Liver (tissue), 7 donors: ENCODE measurements at regions not wholly inside any gene's neighbourhood (a gene's known extent, or its start where the extent isn't known, plus 50 kb on each side); places are given as distances from the start of the nearest gene placed in this dataset.

ENCODE experiments used
- DNase-seq: peaks from one replicate; pipeline ENCODE4 v3.0.0-alpha.2; 2017; ENCODE audit warnings: low spot score
- H3K27ac ChIP-seq, 2 donors: one replicate each; pipeline ENCODE4 v1.7.0; 2013; ENCODE audit warnings: inconsistent platforms in 2 of 2, low read length in 2 of 2, control low read depth in 1 of 2, low read depth in 1 of 2, mild to moderate bottlenecking in 1 of 2
- H3K27me3 ChIP-seq, 4 donors: one replicate each; pipeline versions ENCODE4 v1.6.1 to v1.7.0; 2013; ENCODE audit warnings: low read length in 3 of 4, inconsistent platforms in 1 of 4, mild to moderate bottlenecking in 1 of 4, moderate library complexity in 1 of 4; ENCODE audit not compliant: control insufficient read depth in 4 of 4, insufficient read depth in 4 of 4
- H3K36me3 ChIP-seq, 4 donors: one replicate each; pipeline versions ENCODE4 v1.6.1 to v1.7.0; 2013; ENCODE audit warnings: low read length in 3 of 4, mild to moderate bottlenecking in 3 of 4, low read depth in 1 of 4, moderate library complexity in 1 of 4; ENCODE audit not compliant: control insufficient read depth in 4 of 4, insufficient read depth in 3 of 4
- H3K4me1 ChIP-seq, 4 donors: one replicate each; pipeline versions ENCODE4 v1.6.1 to v1.7.0; 2013; ENCODE audit warnings: low read length in 3 of 4, mild to moderate bottlenecking in 3 of 4, moderate library complexity in 1 of 4; ENCODE audit not compliant: control insufficient read depth in 4 of 4, insufficient read depth in 4 of 4
- H3K4me3 ChIP-seq, 3 donors: one replicate each; pipeline versions ENCODE4 v1.6.1 to v1.7.0; 2013; ENCODE audit warnings: low read length in 3 of 3, control low read depth in 1 of 3, low read depth in 1 of 3, mild to moderate bottlenecking in 1 of 3
- H3K9ac ChIP-seq, 2 donors: one replicate each; pipeline ENCODE4 v1.7.0; 2013; ENCODE audit warnings: low read length in 2 of 2, mild to moderate bottlenecking in 2 of 2, moderate library complexity in 2 of 2, control low read depth in 1 of 2, low read depth in 1 of 2
- H3K9me3 ChIP-seq, 4 donors: one replicate each; pipeline versions ENCODE4 v1.6.1 to v1.7.0; 2013; ENCODE audit warnings: low read length in 3 of 4; ENCODE audit not compliant: control insufficient read depth in 4 of 4
- ATF3 ChIP-seq: IDR thresholded peaks from 2 replicates; pipeline ENCODE4 v1.6.1; 2016; ENCODE audit warnings: antibody characterized with exemption
- EGR1 ChIP-seq, 2 donors: IDR thresholded peaks; 2 replicates each; pipeline ENCODE4 v1.6.1; 2016 to 2018; ENCODE audit warnings: antibody characterized with exemption in 2 of 2, low read depth in 2 of 2
- FOXA1 ChIP-seq: IDR thresholded peaks from 2 replicates; pipeline ENCODE4 v1.6.1; 2016; ENCODE audit warnings: antibody characterized with exemption
- FOXA2 ChIP-seq: IDR thresholded peaks from 2 replicates; pipeline ENCODE4 v1.6.1; 2016; ENCODE audit warnings: antibody characterized with exemption
- GABPA ChIP-seq, 2 donors: IDR thresholded peaks in 1 of 2; conservative IDR thresholded peaks in 1 of 2; 2 replicates each; pipeline ENCODE4 v1.6.1; 2016; ENCODE audit warnings: antibody characterized with exemption in 2 of 2, mild to moderate bottlenecking in 1 of 2, moderate library complexity in 1 of 2
- JUND ChIP-seq, 2 donors: IDR thresholded peaks; 2 replicates each; pipeline ENCODE4 v1.6.1; 2016; ENCODE audit warnings: antibody characterized with exemption in 2 of 2
- REST ChIP-seq: IDR thresholded peaks from 2 replicates; pipeline ENCODE4 v1.6.1; 2016; ENCODE audit warnings: antibody characterized with exemption, mild to moderate bottlenecking
- SP1 ChIP-seq: IDR thresholded peaks from 2 replicates; pipeline ENCODE4 v1.6.1; 2018; ENCODE audit warnings: antibody characterized with exemption, mild to moderate bottlenecking
- TAF1 ChIP-seq: conservative IDR thresholded peaks from 2 replicates; pipeline ENCODE4 v1.6.1; 2016; ENCODE audit warnings: antibody characterized with exemption, mild to moderate bottlenecking
- YY1 ChIP-seq: IDR thresholded peaks from 2 replicates; pipeline ENCODE4 v1.6.1; 2016; ENCODE audit warnings: antibody characterized with exemption, mild to moderate bottlenecking
- ZBTB33 ChIP-seq: IDR thresholded peaks from 2 replicates; pipeline ENCODE4 v1.6.1; 2016; ENCODE audit warnings: antibody characterized with exemption
- WGBS: extraction: QIAGEN DNeasy Blood & Tissue Kit; methylation state at CpG from one replicate; pipeline ENCODE4 v1.1.7; 2013; 5-methylcytosine and 5-hydroxymethylcytosine counted together
- donor health status: healthy.
- donor health status: healthy.
- donor health status: healthy.
- donor health status: healthy.

GRCh38 chr4:148800336-148800885, 358.2 kb upstream of the NR3C2 start (continued):
- TF ChIP-seq REST, result no peak
- TF ChIP-seq GABPA (IDR thresholded peaks at IDR 0.05 in 1 of 2, conservative IDR thresholded peaks at IDR 0.05 in 1 of 2), result no peak
- TF ChIP-seq SP1, result no peak
- no peak for TF ChIP-seq EGR1 (IDR thresholded peaks at IDR 0.05; ENCODE audit: low read depth in 2 of 2)
- no peak for TF ChIP-seq JUND (IDR thresholded peaks at IDR 0.05)

GRCh38 chr4:148795156-148795864, 353.1 kb upstream of the NR3C2 start:
- no peaks in the 10 kb centered on the region for H3K4me1 ChIP-seq
- 69% methylated on average over 7 of the region's 7 CpGs for WGBS
- H3K4me3 ChIP-seq, result no peak overlapping the region
- no peaks in the 10 kb centered on the region for H3K36me3 ChIP-seq
- H3K27ac ChIP-seq, result no peak overlapping the region
- TF ChIP-seq JUND (IDR thresholded peaks at IDR 0.05), result no peak
- no peak for TF ChIP-seq TAF1
- no peak for TF ChIP-seq ATF3
- TF ChIP-seq FOXA1, result no peak
- no peak for TF ChIP-seq FOXA2
- no peak for TF ChIP-seq ZBTB33
- no peak for TF ChIP-seq YY1
- TF ChIP-seq REST, result no peak
- no peaks in the 10 kb centered on the region for H3K9me3 ChIP-seq
- H3K9ac ChIP-seq, result no peak overlapping the region
- H3K27me3 ChIP-seq, result no peaks in the 10 kb centered on the region
- DNase-seq, result no peak
